ENCODE measurements at regions not wholly inside any gene's neighbourhood (a gene's known extent, or its start where the extent isn't known, plus 50 kb on each side); places are given as distances from the start of the nearest gene placed in this dataset.

GRCh38 chr5:54889826-54890225 is 95.6 kb downstream of the ESM1 start:
- Mint-ChIP-seq H3K9me3 (ENCODE audit: low read depth) (peaks cover 5% of the 10 kb centered on the region), H3K36me3 (ENCODE audit: insufficient read depth) (no peaks in the 10 kb centered on the region), H3K4me3 (ENCODE audit: low read depth) (no peak overlapping the region), H3K27ac (no peak overlapping the region), H3K27me3 (peaks cover 28% of the 10 kb centered on the region), H3K4me1 (ENCODE audit: low read depth) (peaks cover 4% of the 10 kb centered on the region)
- no peak for DNase-seq (ENCODE audit: low spot score, unreplicated experiment)
- TF ChIP-seq CTCF (IDR thresholded peaks at IDR 0.05; ENCODE audit: unreplicated experiment): no peak

GRCh38 chr5:54887663-54888062 is 97.7 kb downstream of the ESM1 start:
- Mint-ChIP-seq H3K36me3 (ENCODE audit: insufficient read depth) (no peaks in the 10 kb centered on the region), H3K4me3 (ENCODE audit: low read depth) (no peak overlapping the region), H3K4me1 (ENCODE audit: low read depth) (peaks cover 17% of the 10 kb centered on the region), H3K9me3 (ENCODE audit: low read depth) (no peaks in the 10 kb centered on the region), H3K27ac (no peak overlapping the region), H3K27me3 (peaks cover 43% of the 10 kb centered on the region)
- DNase-seq (ENCODE audit: low spot score, unreplicated experiment): no peak
- TF ChIP-seq CTCF (IDR thresholded peaks at IDR 0.05; ENCODE audit: unreplicated experiment): no peak

- no peaks in the 10 kb centered on the region for H3K36me3 Mint-ChIP-seq (ENCODE audit: insufficient read depth)
- H3K9me3 Mint-ChIP-seq (ENCODE audit: low read depth): no peaks in the 10 kb centered on the region
- H3K27ac Mint-ChIP-seq: no peak overlapping the region
- TF ChIP-seq CTCF (IDR thresholded peaks at IDR 0.05; ENCODE audit: unreplicated experiment): no peak
- peaks cover 17% of the 10 kb centered on the region for H3K4me1 Mint-ChIP-seq (ENCODE audit: low read depth)
- DNase-seq (ENCODE audit: low spot score, unreplicated experiment): no peak
- peaks cover 44% of the 10 kb centered on the region for H3K27me3 Mint-ChIP-seq
- H3K4me3 Mint-ChIP-seq (ENCODE audit: low read depth): no peak overlapping the region
Measured at GRCh38 chr5:54886866-54887265, 98.5 kb downstream of the ESM1 start.

- H3K4me1 Mint-ChIP-seq (ENCODE audit: low read depth): peaks cover 17% of the 10 kb centered on the region
- DNase-seq (ENCODE audit: low spot score, unreplicated experiment): no peak
- peaks cover 37% of the 10 kb centered on the region for H3K27me3 Mint-ChIP-seq
- no peaks in the 10 kb centered on the region for H3K9me3 Mint-ChIP-seq (ENCODE audit: low read depth)
- no peaks in the 10 kb centered on the region for H3K36me3 Mint-ChIP-seq (ENCODE audit: insufficient read depth)
- H3K4me3 Mint-ChIP-seq (ENCODE audit: low read depth): no peak overlapping the region
- no peak overlapping the region for H3K27ac Mint-ChIP-seq
- no peak for TF ChIP-seq CTCF (IDR thresholded peaks at IDR 0.05; ENCODE audit: unreplicated experiment)
Measured at GRCh38 chr5:54885636-54886035, 99.8 kb downstream of the ESM1 start.

- H3K9me3 Mint-ChIP-seq (ENCODE audit: low read depth): no peaks in the 10 kb centered on the region
- peaks cover 23% of the 10 kb centered on the region for H3K4me1 Mint-ChIP-seq (ENCODE audit: low read depth)
- DNase-seq (ENCODE audit: low spot score, unreplicated experiment): no peak
- TF ChIP-seq CTCF (IDR thresholded peaks at IDR 0.05; ENCODE audit: unreplicated experiment): no peak
- H3K27me3 Mint-ChIP-seq: peaks cover 28% of the 10 kb centered on the region
- no peaks in the 10 kb centered on the region for H3K36me3 Mint-ChIP-seq (ENCODE audit: insufficient read depth)
- H3K27ac Mint-ChIP-seq: peak overlapping the region; percentile 69
- H3K4me3 Mint-ChIP-seq (ENCODE audit: low read depth): peak overlapping the region; percentile 70
Measured at GRCh38 chr5:54884195-54884536, 101.2 kb downstream of the ESM1 start.
